RWPE2 (cell line): ENCODE measurements at regions not wholly inside any gene's neighbourhood (a gene's known extent, or its start where the extent isn't known, plus 50 kb on each side); places are given as distances from the start of the nearest gene placed in this dataset.

Experiments used
- ATAC-seq: fragments of 200-7000 bp; cut with Tn5 transposase; 3 replicates; pipeline ENCODE4 v1.9.1; 2021; ENCODE audit warnings: low read depth
- DNase-seq: peaks from one replicate; pipeline ENCODE4 v3.0.0-alpha.2; 2020; ENCODE audit warnings: low spot score
- H3K27ac ChIP-seq: fragments of 450-650 bp; 2 replicates; pipeline ENCODE4 v1.5.1; 2017; ENCODE audit warnings: mild to moderate bottlenecking; ENCODE audit not compliant: poor library complexity, severe bottlenecking
- H3K27me3 ChIP-seq: fragments of 250-450 bp; sonication (Bioruptor Pico); 2 replicates; pipeline ENCODE4 v1.5.1; 2021; ENCODE audit warnings: mild to moderate bottlenecking, moderate library complexity; ENCODE audit not compliant: insufficient read depth, poor library complexity, severe bottlenecking
- H3K36me3 ChIP-seq: fragments of 250-450 bp; sonication (Bioruptor Pico); 2 replicates; pipeline ENCODE4 v1.5.1; 2020; ENCODE audit warnings: low read depth, mild to moderate bottlenecking, moderate library complexity
- H3K4me1 ChIP-seq: fragments of 250-450 bp; sonication (Bioruptor Pico); 2 replicates; pipeline ENCODE4 v1.5.1; 2021; ENCODE audit warnings: mild to moderate bottlenecking, moderate library complexity; ENCODE audit not compliant: insufficient read depth, poor library complexity, severe bottlenecking
- H3K4me3 ChIP-seq: fragments of 250-450 bp; sonication (Bioruptor Pico); 2 replicates; pipeline ENCODE4 v1.5.1; 2021; ENCODE audit warnings: mild to moderate bottlenecking, moderate library complexity; ENCODE audit not compliant: severe bottlenecking
- H3K9me3 ChIP-seq: fragments of 250-450 bp; sonication (Bioruptor Pico); 2 replicates; pipeline ENCODE4 v1.5.1; 2021; ENCODE audit warnings: mild to moderate bottlenecking, moderate library complexity; ENCODE audit not compliant: severe bottlenecking
- CTCF ChIP-seq: fragments of 450-650 bp; IDR thresholded peaks from one replicate; pipeline ENCODE4 v1.5.1; 2017; ENCODE audit warnings: mild to moderate bottlenecking, moderate library complexity; ENCODE audit not compliant: poor library complexity, severe bottlenecking

- H3K27ac ChIP-seq = no peak overlapping the region
- H3K4me1 ChIP-seq = no peaks in the 10 kb centered on the region
- no peaks in the 10 kb centered on the region for H3K36me3 ChIP-seq
- no peak overlapping the region for H3K4me3 ChIP-seq
- no peak for DNase-seq
- TF ChIP-seq CTCF = no peak
- H3K27me3 ChIP-seq = no peaks in the 10 kb centered on the region
- H3K9me3 ChIP-seq = no peaks in the 10 kb centered on the region
- no peak for ATAC-seq
Observed at GRCh38 chr12:78457938-78458337, 406.6 kb upstream of the SYT1 start.

- ATAC-seq (peak; percentile 68), DNase-seq (no peak)
- TF ChIP-seq CTCF = peak; percentile 70
- H3K36me3 ChIP-seq = no peaks in the 10 kb centered on the region
- H3K9me3 ChIP-seq = no peaks in the 10 kb centered on the region
- no peaks in the 10 kb centered on the region for H3K4me1 ChIP-seq
- no peaks in the 10 kb centered on the region for H3K27me3 ChIP-seq
- no peak overlapping the region for H3K27ac ChIP-seq
- no peak overlapping the region for H3K4me3 ChIP-seq
Observed at GRCh38 chr12:78470354-78471195, 394.0 kb upstream of the SYT1 start.

GRCh38 chr12:78473136-78473535, 391.4 kb upstream of the SYT1 start:
- DNase-seq = no peak
- H3K4me1 ChIP-seq = no peaks in the 10 kb centered on the region
- no peaks in the 10 kb centered on the region for H3K27me3 ChIP-seq
- no peak overlapping the region for H3K4me3 ChIP-seq
- no peak overlapping the region for H3K27ac ChIP-seq
- H3K36me3 ChIP-seq = no peaks in the 10 kb centered on the region
- no peak for ATAC-seq
- H3K9me3 ChIP-seq = no peaks in the 10 kb centered on the region
- no peak for TF ChIP-seq CTCF

- H3K27me3 ChIP-seq = no peaks in the 10 kb centered on the region
Observed at GRCh38 chr12:78473561-78473960, 391.0 kb upstream of the SYT1 start.

More at GRCh38 chr12:78473561-78473960, 391.0 kb upstream of the SYT1 start:
- no peaks in the 10 kb centered on the region for H3K36me3 ChIP-seq
- DNase-seq (no peak), ATAC-seq (no peak)
- H3K4me1 ChIP-seq = no peaks in the 10 kb centered on the region
- no peak overlapping the region for H3K4me3 ChIP-seq
- H3K9me3 ChIP-seq = no peaks in the 10 kb centered on the region
- no peak overlapping the region for H3K27ac ChIP-seq
- no peak for TF ChIP-seq CTCF
